ENCODE measurements at regions not wholly inside any gene's neighbourhood (a gene's known extent, or its start where the extent isn't known, plus 50 kb on each side); places are given as distances from the start of the nearest gene placed in this dataset.

DNA sequence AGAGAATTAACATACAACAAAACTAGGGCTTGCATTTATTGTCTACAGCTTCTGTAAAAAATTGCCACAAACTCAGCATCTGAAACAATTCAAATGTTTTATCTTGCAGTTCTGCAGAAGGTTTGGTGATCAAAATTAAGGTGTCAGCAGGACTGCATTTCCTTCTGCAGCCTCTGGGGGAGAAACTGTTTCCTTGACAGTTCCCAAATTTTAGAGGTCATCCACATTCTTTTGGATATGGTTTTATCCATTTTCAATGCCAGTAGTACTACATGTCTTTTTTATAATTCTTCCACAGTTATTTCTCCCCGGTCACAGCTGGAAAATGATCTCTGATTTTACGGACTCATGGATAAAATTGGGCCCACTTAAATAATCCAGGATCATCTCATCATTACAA is 1217.3 kb downstream of the CDY2B start:
- H3K27ac Mint-ChIP-seq = no peak overlapping the region
- no peaks in the 10 kb centered on the region for H3K4me1 Mint-ChIP-seq
- ATAC-seq (no peak), DNase-seq (ENCODE audit: low spot score) (no peak)
- no peaks in the 10 kb centered on the region for H3K36me3 Mint-ChIP-seq
- CTCF ChIA-PET = no interaction called here
- POLR2A ChIA-PET = no interaction called here
- H3K9me3 Mint-ChIP-seq = no peaks in the 10 kb centered on the region
- H3K27me3 Mint-ChIP-seq (ENCODE audit: low read depth) = no peaks in the 10 kb centered on the region
- TF ChIP-seq TP53 (CRISPR knock-in tag; IDR thresholded peaks at IDR 0.05) (no peak), CTCF (IDR thresholded peaks at IDR 0.05) (peak; percentile 20; the same call in 1 of the 2 replicates), JAZF1 (CRISPR knock-in tag; IDR thresholded peaks at IDR 0.05) (no peak), ZNF121 (CRISPR knock-in tag; IDR thresholded peaks at IDR 0.05) (no peak), ZNF219 (CRISPR knock-in tag; IDR thresholded peaks at IDR 0.05; ENCODE audit: borderline replicate concordance) (no peak), NR1H2 (CRISPR knock-in tag; IDR thresholded peaks at IDR 0.05) (no peak), ZNF396 (CRISPR knock-in tag; IDR thresholded peaks at IDR 0.05; ENCODE audit: borderline replicate concordance) (no peak)
- H3K4me3 Mint-ChIP-seq = no peak overlapping the region

DNA sequence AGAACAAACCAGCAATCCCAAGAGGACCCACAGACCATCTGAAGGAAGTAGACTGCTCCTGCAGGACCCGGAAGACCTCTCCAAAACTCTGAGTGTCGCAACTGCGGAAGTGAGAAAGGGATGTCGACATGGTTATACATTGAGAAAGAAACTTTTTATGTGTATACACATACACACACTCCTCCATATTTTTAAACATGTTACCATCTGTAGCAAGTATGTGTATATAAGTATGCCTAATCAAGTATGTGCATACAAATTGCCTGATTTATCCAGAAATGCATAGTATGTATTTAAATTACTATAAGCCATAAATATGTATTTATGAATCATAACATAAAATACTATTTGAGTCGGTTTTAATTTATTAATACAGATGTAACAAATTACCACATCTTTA is 1220.7 kb downstream of the CDY2B start:
- TF ChIP-seq CREM (CRISPR knock-in tag; IDR thresholded peaks at IDR 0.05) (no peak), OVOL2 (CRISPR knock-in tag; IDR thresholded peaks at IDR 0.05; ENCODE audit: borderline replicate concordance) (no peak), AR (CRISPR knock-in tag; IDR thresholded peaks at IDR 0.05) (no peak), SMAD3 (CRISPR knock-in tag; IDR thresholded peaks at IDR 0.05; ENCODE audit: borderline replicate concordance) (no peak), ESRRA (CRISPR knock-in tag; IDR thresholded peaks at IDR 0.05; ENCODE audit: borderline replicate concordance) (no peak), ATF3 (CRISPR knock-in tag; conservative IDR thresholded peaks at IDR 0.05) (no peak)
- TF ChIP-seq, protein P1, sequence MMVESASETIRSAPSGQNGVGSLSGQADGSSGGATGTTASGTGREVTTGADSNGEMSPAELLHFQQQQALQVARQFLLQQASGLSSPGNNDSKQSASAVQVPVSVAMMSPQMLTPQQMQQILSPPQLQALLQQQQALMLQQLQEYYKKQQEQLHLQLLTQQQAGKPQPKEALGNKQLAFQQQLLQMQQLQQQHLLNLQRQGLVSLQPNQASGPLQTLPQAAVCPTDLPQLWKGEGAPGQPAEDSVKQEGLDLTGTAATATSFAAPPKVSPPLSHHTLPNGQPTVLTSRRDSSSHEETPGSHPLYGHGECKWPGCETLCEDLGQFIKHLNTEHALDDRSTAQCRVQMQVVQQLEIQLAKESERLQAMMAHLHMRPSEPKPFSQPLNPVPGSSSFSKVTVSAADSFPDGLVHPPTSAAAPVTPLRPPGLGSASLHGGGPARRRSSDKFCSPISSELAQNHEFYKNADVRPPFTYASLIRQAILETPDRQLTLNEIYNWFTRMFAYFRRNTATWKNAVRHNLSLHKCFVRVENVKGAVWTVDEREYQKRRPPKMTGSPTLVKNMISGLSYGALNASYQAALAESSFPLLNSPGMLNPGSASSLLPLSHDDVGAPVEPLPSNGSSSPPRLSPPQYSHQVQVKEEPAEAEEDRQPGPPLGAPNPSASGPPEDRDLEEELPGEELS (CRISPR knock-in tag; IDR thresholded peaks at IDR 0.05) = no peak
- no peak for ATAC-seq
- no peak overlapping the region for H3K4me3 Mint-ChIP-seq
- CTCF ChIA-PET = no interaction called here
- POLR2A ChIA-PET = no interaction called here
- no peak for DNase-seq (ENCODE audit: low spot score)
- H3K4me1 Mint-ChIP-seq = no peaks in the 10 kb centered on the region
- H3K27ac Mint-ChIP-seq = no peak overlapping the region
- H3K36me3 Mint-ChIP-seq = no peaks in the 10 kb centered on the region
- H3K9me3 Mint-ChIP-seq = no peaks in the 10 kb centered on the region
- H3K27me3 Mint-ChIP-seq (ENCODE audit: low read depth) = no peaks in the 10 kb centered on the region

DNA sequence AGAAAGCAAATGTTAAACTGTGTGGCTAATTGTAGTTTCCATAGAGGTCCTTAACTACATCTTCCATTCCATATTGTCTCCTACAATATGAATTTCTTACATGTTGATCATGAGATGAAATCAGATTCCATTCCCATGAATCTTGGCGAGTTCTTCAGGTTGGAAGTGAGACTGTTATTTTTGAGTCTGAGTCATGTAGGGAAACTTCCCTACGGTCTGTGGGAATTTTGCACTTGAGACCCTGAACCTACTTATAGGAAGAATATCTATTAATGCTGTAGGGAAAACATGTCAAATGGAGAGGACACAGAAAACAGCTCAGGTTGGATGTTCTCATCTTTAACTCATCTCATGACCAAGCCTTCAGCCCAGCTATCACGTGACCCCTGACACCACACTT is 1226.0 kb downstream of the CDY2B start:
- TF ChIP-seq, protein P2, sequence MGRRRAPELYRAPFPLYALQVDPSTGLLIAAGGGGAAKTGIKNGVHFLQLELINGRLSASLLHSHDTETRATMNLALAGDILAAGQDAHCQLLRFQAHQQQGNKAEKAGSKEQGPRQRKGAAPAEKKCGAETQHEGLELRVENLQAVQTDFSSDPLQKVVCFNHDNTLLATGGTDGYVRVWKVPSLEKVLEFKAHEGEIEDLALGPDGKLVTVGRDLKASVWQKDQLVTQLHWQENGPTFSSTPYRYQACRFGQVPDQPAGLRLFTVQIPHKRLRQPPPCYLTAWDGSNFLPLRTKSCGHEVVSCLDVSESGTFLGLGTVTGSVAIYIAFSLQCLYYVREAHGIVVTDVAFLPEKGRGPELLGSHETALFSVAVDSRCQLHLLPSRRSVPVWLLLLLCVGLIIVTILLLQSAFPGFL (CRISPR knock-in tag; IDR thresholded peaks at IDR 0.05; ENCODE audit: borderline replicate concordance) = no peak
- ATAC-seq = no peak
- Mint-ChIP-seq H3K27ac (no peak overlapping the region), H3K9me3 (no peaks in the 10 kb centered on the region), H3K27me3 (ENCODE audit: low read depth) (no peaks in the 10 kb centered on the region), H3K4me1 (no peaks in the 10 kb centered on the region), H3K4me3 (no peak overlapping the region), H3K36me3 (no peaks in the 10 kb centered on the region)
- POLR2A ChIA-PET = no interaction called here
- no peak for DNase-seq (ENCODE audit: low spot score)
- CTCF ChIA-PET = no interaction called here
